ENCODE measurements at regions not wholly inside any gene's neighbourhood (a gene's known extent, or its start where the extent isn't known, plus 50 kb on each side); places are given as distances from the start of the nearest gene placed in this dataset.

DNA sequence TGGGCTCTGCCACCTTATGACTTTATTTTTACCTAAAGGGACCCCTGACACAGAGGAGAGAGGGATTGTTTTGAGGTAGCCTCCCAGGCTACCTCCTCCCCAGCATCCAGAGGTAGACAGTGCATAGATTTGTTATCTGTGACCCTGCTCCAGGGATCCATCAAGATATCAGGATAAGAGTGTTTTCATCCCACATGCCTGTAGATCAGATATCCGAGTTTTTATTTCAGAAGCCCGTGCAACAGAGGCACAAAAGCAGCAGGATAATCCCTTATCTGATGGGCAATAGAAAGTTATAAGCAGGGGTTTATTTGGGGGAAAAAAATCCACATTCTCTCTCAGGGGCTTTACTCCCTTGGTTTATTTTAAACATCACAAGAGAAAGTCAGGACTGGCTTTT is 117.0 kb upstream of the RPH3A start:
- no peak overlapping the region for H3K4me3 ChIP-seq (replicated peaks; ENCODE audit: low read depth, low read length)
- DNase-seq (ENCODE audit: low read depth): no peak

GRCh38 chr12:112676507-112676906 is 115.0 kb upstream of the RPH3A start:
- TF ChIP-seq CTCF (IDR thresholded peaks at IDR 0.05; ENCODE audit: low read length, missing control alignments): no peak

More for the DNA sequence above, 117.0 kb upstream of the RPH3A start:
- no peak for TF ChIP-seq CTCF (IDR thresholded peaks at IDR 0.05; ENCODE audit: low read length, missing control alignments)

DNA sequence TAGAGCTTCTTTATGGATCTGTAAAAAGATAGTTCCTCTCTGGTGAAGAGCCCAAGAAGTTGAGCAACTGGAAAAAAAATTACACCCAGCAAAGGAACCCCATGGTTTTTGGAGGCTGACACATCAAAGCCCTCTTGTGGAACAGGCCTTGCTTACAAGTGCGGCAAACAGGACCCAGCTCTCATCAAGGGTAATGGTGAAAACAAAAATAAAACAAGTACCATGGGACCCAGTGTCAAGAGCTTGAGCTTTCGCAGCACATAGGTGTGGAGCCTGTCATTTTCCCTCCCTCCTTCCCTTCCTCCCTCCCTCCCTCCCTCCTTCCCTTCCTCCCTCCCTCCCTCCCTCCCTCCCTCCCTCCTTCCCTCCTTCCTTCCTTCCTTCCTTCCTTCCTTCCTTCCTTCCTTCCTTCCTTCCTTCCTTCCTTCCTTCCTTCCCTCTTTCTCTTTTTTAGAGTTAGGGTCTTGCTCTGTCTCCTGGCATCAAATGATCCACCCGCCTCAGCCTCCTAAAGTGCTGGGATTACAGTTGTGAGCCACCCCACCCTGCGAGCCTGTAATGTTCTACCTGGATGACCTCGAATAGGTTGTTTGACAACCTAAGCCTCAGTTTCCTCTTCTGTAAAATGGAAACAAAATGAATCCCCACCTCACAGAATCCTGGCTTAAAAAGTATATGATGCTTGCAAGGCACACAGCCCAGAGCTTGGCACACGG is 114.3 kb upstream of the RPH3A start:
- no peak for TF ChIP-seq CTCF (IDR thresholded peaks at IDR 0.05; ENCODE audit: low read length, missing control alignments)
- no peak overlapping the region for H3K4me3 ChIP-seq (replicated peaks; ENCODE audit: low read depth, low read length)
- DNase-seq (ENCODE audit: low read depth): no peak

More at GRCh38 chr12:112676507-112676906, 115.0 kb upstream of the RPH3A start:
- no peak overlapping the region for H3K4me3 ChIP-seq (replicated peaks; ENCODE audit: low read depth, low read length)
- no peak for DNase-seq (ENCODE audit: low read depth)

DNA sequence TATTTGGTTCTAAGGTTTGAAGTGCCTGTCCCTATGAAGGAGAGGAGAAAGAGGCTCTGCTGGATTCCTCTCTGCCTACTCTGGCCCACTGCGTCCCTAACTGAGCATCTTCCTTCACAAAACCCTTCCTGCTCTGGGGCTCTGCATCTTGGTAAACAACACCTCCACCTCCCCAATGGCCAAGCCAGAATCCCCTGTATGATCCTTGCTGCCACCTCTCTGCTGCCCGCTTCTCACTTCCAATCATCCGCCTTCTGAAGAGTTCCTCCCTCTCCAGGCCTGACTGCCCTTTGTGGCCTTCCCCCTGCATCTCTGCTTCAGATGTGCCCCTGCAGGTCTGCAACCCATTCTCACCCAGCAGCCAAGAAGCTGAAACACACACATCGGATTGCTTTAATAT is 110.6 kb upstream of the RPH3A start:
- H3K4me3 ChIP-seq (replicated peaks; ENCODE audit: low read depth, low read length): no peak overlapping the region
- TF ChIP-seq CTCF (IDR thresholded peaks at IDR 0.05; ENCODE audit: low read length, missing control alignments): no peak
- DNase-seq (ENCODE audit: low read depth): no peak

GRCh38 chr12:112682586-112682985 is 109.0 kb upstream of the RPH3A start:
- TF ChIP-seq CTCF (IDR thresholded peaks at IDR 0.05; ENCODE audit: low read length, missing control alignments): no peak
- no peak overlapping the region for H3K4me3 ChIP-seq (replicated peaks; ENCODE audit: low read depth, low read length)
- no peak for DNase-seq (ENCODE audit: low read depth)

DNA sequence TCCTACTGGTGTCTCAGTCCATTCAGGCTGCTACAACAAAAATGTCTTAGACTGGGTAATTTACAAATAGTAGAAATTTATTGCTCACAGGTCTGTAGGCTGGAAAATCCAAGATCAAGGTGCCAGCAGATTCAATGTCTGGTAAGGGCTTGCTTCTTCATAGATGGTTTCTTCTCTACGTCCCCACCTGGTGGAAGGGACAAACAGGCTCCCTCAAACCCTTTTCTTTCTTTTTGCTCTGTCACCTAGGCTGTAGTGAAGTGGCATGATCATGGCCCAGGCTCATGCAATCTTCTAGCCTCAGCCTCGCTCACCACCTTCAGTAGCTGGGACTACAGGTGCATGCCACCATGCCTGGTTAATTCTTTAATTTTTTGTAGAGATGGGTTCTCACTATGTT is 106.8 kb upstream of the RPH3A start:
- no peak for DNase-seq (ENCODE audit: low read depth)
- TF ChIP-seq CTCF (IDR thresholded peaks at IDR 0.05; ENCODE audit: low read length, missing control alignments): no peak
- H3K4me3 ChIP-seq (replicated peaks; ENCODE audit: low read depth, low read length): no peak overlapping the region

DNA sequence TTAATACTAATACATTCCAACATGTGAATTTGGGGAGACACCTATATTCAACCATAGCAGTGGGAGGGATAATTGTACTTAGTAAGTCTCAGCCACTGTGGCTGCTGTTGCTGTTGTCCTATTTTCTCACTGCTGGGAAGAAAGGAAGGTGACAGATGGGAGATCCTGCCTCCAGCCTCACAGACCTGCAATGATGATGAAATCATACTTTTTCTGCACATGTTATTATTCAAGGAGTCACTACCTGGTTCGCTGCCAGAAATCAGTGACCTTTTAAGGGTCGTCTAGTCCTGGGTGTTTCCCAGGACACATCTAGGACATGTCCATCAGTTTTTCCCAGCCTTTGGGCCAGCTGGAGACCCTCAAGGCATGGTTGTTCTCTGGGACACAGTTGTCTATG is 106.2 kb upstream of the RPH3A start:
- DNase-seq (ENCODE audit: low read depth): no peak
- H3K4me3 ChIP-seq (replicated peaks; ENCODE audit: low read depth, low read length): no peak overlapping the region
- TF ChIP-seq CTCF (IDR thresholded peaks at IDR 0.05; ENCODE audit: low read length, missing control alignments): no peak

All from fibroblast of pulmonary artery (primary cell).